GM13977 (cell line): ENCODE measurements at regions not wholly inside any gene's neighbourhood (a gene's known extent, or its start where the extent isn't known, plus 50 kb on each side); places are given as distances from the start of the nearest gene placed in this dataset.

Source experiments
- DNase-seq: peaks from one replicate; pipeline ENCODE4 v3.0.0; 2012; ENCODE audit warnings: low spot score
- CTCF ChIP-seq: IDR thresholded peaks from 2 replicates; pipeline ENCODE4 v1.5.1; 2012; ENCODE audit warnings: mild to moderate bottlenecking, control low read depth; ENCODE audit not compliant: insufficient read depth; ENCODE audit errors: extremely low read depth, missing control alignments
- in situ Hi-C: fragments of 300-500 bp; cut with MboI; formaldehyde crosslinking; loops from one replicate; pipeline ENCODE4 v1.12.0; 2022; ENCODE audit warnings: low sequenced_read_pairs, low pct_unique_long_range_greater_than_20kb, mixed read lengths, inconsistent platforms; ENCODE audit not compliant: unreplicated experiment

GRCh38 chr4:148776941-148777340, 334.7 kb upstream of the NR3C2 start:
- DNase-seq: no peak
- in situ Hi-C loops: no loop called here
- TF ChIP-seq CTCF: no peak

GRCh38 chr4:148774134-148774533, 331.9 kb upstream of the NR3C2 start:
- TF ChIP-seq CTCF: no peak
- in situ Hi-C loops: no loop called here

GRCh38 chr4:148773313-148773712, 331.1 kb upstream of the NR3C2 start:
- TF ChIP-seq CTCF: no peak
- in situ Hi-C loops: no loop called here
- DNase-seq: no peak

More at GRCh38 chr4:148774134-148774533, 331.9 kb upstream of the NR3C2 start:
- no peak for DNase-seq

GRCh38 chr4:148770848-148771247, 328.6 kb upstream of the NR3C2 start:
- DNase-seq: no peak
- no peak for TF ChIP-seq CTCF
- in situ Hi-C loops: no loop called here

- in situ Hi-C loops: no loop called here
- no peak for TF ChIP-seq CTCF
- no peak for DNase-seq
Observed at GRCh38 chr4:148770377-148770776, 328.2 kb upstream of the NR3C2 start.

GRCh38 chr4:148764720-148765119, 322.5 kb upstream of the NR3C2 start:
- in situ Hi-C loops: no loop called here
- TF ChIP-seq CTCF: no peak

GRCh38 chr4:148757171-148757570, 315.0 kb upstream of the NR3C2 start:
- no peak for TF ChIP-seq CTCF
- no peak for DNase-seq
- in situ Hi-C loops: no loop called here

More at GRCh38 chr4:148764720-148765119, 322.5 kb upstream of the NR3C2 start:
- no peak for DNase-seq
